ENCODE measurements at regions not wholly inside any gene's neighbourhood (a gene's known extent, or its start where the extent isn't known, plus 50 kb on each side); places are given as distances from the start of the nearest gene placed in this dataset.

DNA sequence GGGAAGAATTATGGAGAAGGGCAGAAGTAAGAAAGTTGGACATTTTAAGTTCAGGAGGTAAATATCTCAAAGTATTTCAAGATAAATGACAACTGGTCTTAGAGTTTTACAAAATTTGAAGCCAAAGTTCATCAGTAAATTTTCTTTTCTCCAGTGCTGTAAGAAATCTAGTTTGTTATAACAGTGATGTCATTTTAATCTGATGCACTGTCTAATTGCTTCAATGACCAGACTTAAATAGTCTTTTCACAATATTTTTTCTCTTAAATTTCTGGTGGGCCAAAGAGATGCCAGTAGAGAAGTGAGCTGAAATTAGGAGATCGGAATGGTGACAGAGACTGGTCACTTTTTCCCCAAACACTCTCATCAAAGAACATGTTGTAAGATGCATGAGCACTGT lies 156.5 kb upstream of the TMEM161B start:
- DNase-seq (no peak), ATAC-seq (no peak)
- no peaks in the 10 kb centered on the region for H3K27me3 ChIP-seq (ENCODE audit: insufficient read depth in 3 of 3, low read length in 2 of 3)
- H3K36me3 ChIP-seq (ENCODE audit: insufficient read depth in 1 of 2, low read depth in 1 of 2): no peaks in the 10 kb centered on the region
- no peak overlapping the region for H3K4me3 ChIP-seq
- WGBS, 3 donors: 96 to 97% (median 96%) methylated on average over 1 of the region's 1 CpG
- no peaks in the 10 kb centered on the region for H3K9me3 ChIP-seq
- intact Hi-C loops (cut with DNase I): no loop called here
- TF ChIP-seq, protein P1, sequence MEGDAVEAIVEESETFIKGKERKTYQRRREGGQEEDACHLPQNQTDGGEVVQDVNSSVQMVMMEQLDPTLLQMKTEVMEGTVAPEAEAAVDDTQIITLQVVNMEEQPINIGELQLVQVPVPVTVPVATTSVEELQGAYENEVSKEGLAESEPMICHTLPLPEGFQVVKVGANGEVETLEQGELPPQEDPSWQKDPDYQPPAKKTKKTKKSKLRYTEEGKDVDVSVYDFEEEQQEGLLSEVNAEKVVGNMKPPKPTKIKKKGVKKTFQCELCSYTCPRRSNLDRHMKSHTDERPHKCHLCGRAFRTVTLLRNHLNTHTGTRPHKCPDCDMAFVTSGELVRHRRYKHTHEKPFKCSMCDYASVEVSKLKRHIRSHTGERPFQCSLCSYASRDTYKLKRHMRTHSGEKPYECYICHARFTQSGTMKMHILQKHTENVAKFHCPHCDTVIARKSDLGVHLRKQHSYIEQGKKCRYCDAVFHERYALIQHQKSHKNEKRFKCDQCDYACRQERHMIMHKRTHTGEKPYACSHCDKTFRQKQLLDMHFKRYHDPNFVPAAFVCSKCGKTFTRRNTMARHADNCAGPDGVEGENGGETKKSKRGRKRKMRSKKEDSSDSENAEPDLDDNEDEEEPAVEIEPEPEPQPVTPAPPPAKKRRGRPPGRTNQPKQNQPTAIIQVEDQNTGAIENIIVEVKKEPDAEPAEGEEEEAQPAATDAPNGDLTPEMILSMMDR (IDR thresholded peaks at IDR 0.05): no peak
- H3K4me1 ChIP-seq: no peaks in the 10 kb centered on the region
- H3K27ac ChIP-seq: no peak overlapping the region

GRCh38 chr5:88419931-88420330 lies 151.3 kb upstream of the TMEM161B start:
- WGBS, 3 donors: 92 to 94% (median 93%) methylated on average over 3 of the region's 3 CpGs
- ATAC-seq (no peak), DNase-seq (no peak)
- no peaks in the 10 kb centered on the region for H3K27me3 ChIP-seq (ENCODE audit: insufficient read depth in 3 of 3, low read length in 2 of 3)
- no peak overlapping the region for H3K4me3 ChIP-seq
- H3K27ac ChIP-seq: no peak overlapping the region
- TF ChIP-seq, protein P1 (IDR thresholded peaks at IDR 0.05): no peak
- intact Hi-C loops (cut with DNase I): loop anchor here in 1 of 2 donors (2.0 kb wide), 1 partner anchor 37 kb away; no protein-coding TSS in a partner anchor
- no peaks in the 10 kb centered on the region for H3K36me3 ChIP-seq (ENCODE audit: insufficient read depth in 1 of 2, low read depth in 1 of 2)
- H3K4me1 ChIP-seq: no peaks in the 10 kb centered on the region
- H3K9me3 ChIP-seq: no peaks in the 10 kb centered on the region

- ATAC-seq: no peak
- no peak overlapping the region for H3K27ac ChIP-seq
- intact Hi-C loops (cut with DNase I): no loop called here
- 78 to 96% (median 94%) methylated on average over 4 of the region's 4 CpGs for WGBS, 3 donors
- H3K27me3 ChIP-seq (ENCODE audit: insufficient read depth in 3 of 3, low read length in 2 of 3): no peaks in the 10 kb centered on the region
- H3K9me3 ChIP-seq: no peaks in the 10 kb centered on the region
- H3K36me3 ChIP-seq (ENCODE audit: insufficient read depth in 1 of 2, low read depth in 1 of 2): no peaks in the 10 kb centered on the region
- peaks cover 3% of the 10 kb centered on the region for H3K4me1 ChIP-seq
- no peak for DNase-seq
- H3K4me3 ChIP-seq: no peak overlapping the region
- TF ChIP-seq, protein P1 (IDR thresholded peaks at IDR 0.05): no peak
These were observed 138.7 kb upstream of the TMEM161B start for GRCh38 chr5:88407341-88407740.

DNA sequence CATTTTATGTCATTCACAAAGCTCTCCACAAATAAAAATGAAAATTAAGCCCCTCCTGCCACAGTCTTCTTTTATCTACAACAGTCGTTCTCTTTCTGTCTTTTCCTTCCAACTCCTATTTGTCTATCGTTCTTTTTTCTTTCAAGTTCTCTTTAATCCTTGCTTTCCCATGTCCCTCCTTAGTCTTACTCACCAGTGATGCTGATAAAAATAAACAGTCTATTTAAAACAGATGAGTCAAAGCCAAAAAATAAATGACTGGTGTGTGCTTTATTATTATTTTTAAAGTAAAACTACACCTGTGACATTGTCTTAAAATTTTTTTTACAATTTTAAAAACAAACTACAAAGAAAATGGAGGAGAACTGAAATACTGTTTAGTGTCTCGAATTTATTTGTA lies 137.1 kb upstream of the TMEM161B start:
- intact Hi-C loops (cut with DNase I): no loop called here
- WGBS, 3 donors: 62 to 80% (median 73%) methylated on average over 3 of the region's 3 CpGs
- ATAC-seq (peak in 3 of 4 donors; percentile 48 to 80 (median 59)), DNase-seq (no peak)
- H3K4me3 ChIP-seq: no peak overlapping the region
- H3K27ac ChIP-seq: no peak overlapping the region
- TF ChIP-seq, protein P1 (IDR thresholded peaks at IDR 0.05): no peak
- no peaks in the 10 kb centered on the region for H3K27me3 ChIP-seq (ENCODE audit: insufficient read depth in 3 of 3, low read length in 2 of 3)
- H3K4me1 ChIP-seq: peaks cover 3% of the 10 kb centered on the region
- no peaks in the 10 kb centered on the region for H3K36me3 ChIP-seq (ENCODE audit: insufficient read depth in 1 of 2, low read depth in 1 of 2)
- no peaks in the 10 kb centered on the region for H3K9me3 ChIP-seq

DNA sequence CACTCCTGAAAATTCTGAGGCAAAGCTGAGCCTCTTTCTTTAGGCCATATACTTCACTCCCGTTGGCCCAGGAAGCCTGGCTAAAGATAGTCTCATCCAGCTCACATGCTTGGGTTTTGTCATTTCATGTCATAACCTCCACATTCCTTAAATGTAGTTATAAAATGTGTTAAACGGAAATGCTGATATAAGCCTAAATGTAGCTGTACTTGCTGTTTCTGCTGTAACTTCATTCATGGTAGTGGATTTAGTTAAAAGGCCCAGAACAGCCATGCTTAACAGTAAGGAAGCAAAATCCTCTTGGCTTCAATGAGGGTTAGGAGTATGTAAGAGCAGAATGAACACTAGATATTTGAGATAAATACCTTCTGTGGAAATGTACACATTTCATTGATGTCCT lies 135.8 kb upstream of the TMEM161B start:
- DNase-seq: no peak
- 61 to 83% (median 72%) methylated on average over 2 of the region's 2 CpGs for WGBS, 3 donors
- no peaks in the 10 kb centered on the region for H3K9me3 ChIP-seq
- no peak overlapping the region for H3K4me3 ChIP-seq
- ATAC-seq: no peak
- no peak overlapping the region for H3K27ac ChIP-seq
- intact Hi-C loops (cut with DNase I): no loop called here
- H3K27me3 ChIP-seq (ENCODE audit: insufficient read depth in 3 of 3, low read length in 2 of 3): no peaks in the 10 kb centered on the region
- H3K4me1 ChIP-seq: peaks cover 3% of the 10 kb centered on the region
- H3K36me3 ChIP-seq (ENCODE audit: insufficient read depth in 1 of 2, low read depth in 1 of 2): no peaks in the 10 kb centered on the region
- TF ChIP-seq, protein P1 (IDR thresholded peaks at IDR 0.05): no peak
